Loucy (cell line): ENCODE measurements at regions not wholly inside any gene's neighbourhood (a gene's known extent, or its start where the extent isn't known, plus 50 kb on each side); places are given as distances from the start of the nearest gene placed in this dataset.

Experiments used
- H2AFZ ChIP-seq: fragments of 200-600 bp; sonication (generic); 2 replicates; pipeline ENCODE4 v1.6.0; 2016; ENCODE audit warnings: antibody characterized with exemption, mild to moderate bottlenecking, low read length, moderate library complexity
- H3F3A ChIP-seq: fragments of 200-600 bp; 2 replicates; pipeline ENCODE4 v1.6.0; 2016; ENCODE audit warnings: antibody characterized with exemption, low read depth, mild to moderate bottlenecking
- H3K27me3 ChIP-seq: fragments of 200-600 bp; sonication (generic); 2 replicates; pipeline ENCODE4 v1.6.1; 2014; ENCODE audit warnings: low read length, mild to moderate bottlenecking; ENCODE audit not compliant: insufficient read depth, poor library complexity, severe bottlenecking
- H3K36me3 ChIP-seq: fragments of 200-600 bp; sonication (generic); 2 replicates; pipeline ENCODE4 v1.6.1; 2016; ENCODE audit warnings: low read length; ENCODE audit not compliant: insufficient read depth
- H3K4me1 ChIP-seq: fragments of 200-600 bp; sonication (generic); 2 replicates; pipeline ENCODE4 v1.5.1; 2014; ENCODE audit warnings: low read length, mild to moderate bottlenecking; ENCODE audit not compliant: insufficient read depth, poor library complexity, severe bottlenecking
- H3K4me2 ChIP-seq: fragments of 200-600 bp; sonication (generic); 2 replicates; pipeline ENCODE4 v1.6.0; 2014; ENCODE audit warnings: antibody characterized with exemption, low read length, low read depth, mild to moderate bottlenecking; ENCODE audit not compliant: poor library complexity, severe bottlenecking
- H3K4me3 ChIP-seq: fragments of 200-600 bp; sonication (generic); 2 replicates; pipeline ENCODE4 v1.5.1; 2014; ENCODE audit warnings: low read length, mild to moderate bottlenecking, mixed read lengths; ENCODE audit not compliant: poor library complexity, severe bottlenecking
- H3K79me2 ChIP-seq: fragments of 200-600 bp; sonication (generic); 2 replicates; pipeline ENCODE4 v1.6.1; 2014; ENCODE audit warnings: low read length; ENCODE audit not compliant: insufficient read depth
- H3K9ac ChIP-seq: fragments of 200-600 bp; sonication (generic); 2 replicates; pipeline ENCODE4 v1.6.0; 2014; ENCODE audit warnings: mild to moderate bottlenecking, low read depth, low read length, moderate library complexity; ENCODE audit not compliant: poor library complexity, severe bottlenecking
- H3K9me2 ChIP-seq: fragments of 200-600 bp; sonication (generic); replicated peaks from 2 replicates; pipeline ENCODE4 v1.6.1; 2016; ENCODE audit warnings: low read depth, low read length, mixed read lengths
- H3K9me3 ChIP-seq: fragments of 200-600 bp; sonication (generic); 2 replicates; pipeline ENCODE4 v1.6.1; 2014; ENCODE audit warnings: mild to moderate bottlenecking, antibody characterized with exemption, low read length, low read depth; ENCODE audit not compliant: insufficient read depth
- H4K20me1 ChIP-seq: fragments of 200-600 bp; sonication (generic); 2 replicates; pipeline ENCODE4 v1.6.0; 2014; ENCODE audit warnings: antibody characterized with exemption, low read length, mild to moderate bottlenecking; ENCODE audit not compliant: insufficient read depth, poor library complexity, severe bottlenecking
- CTCF ChIP-seq: fragments of 200-600 bp; sonication (generic); conservative IDR thresholded peaks from 2 replicates; pipeline ENCODE4 v1.5.1; 2014; ENCODE audit warnings: mild to moderate bottlenecking, antibody characterized with exemption, low read length
- EZH2phosphoT487 ChIP-seq: fragments of 200-600 bp; IDR thresholded peaks from 2 replicates; pipeline ENCODE4 v1.6.1; 2018; ENCODE audit warnings: antibody characterized with exemption, mild to moderate bottlenecking, moderate library complexity, borderline replicate concordance

- H3K4me1 ChIP-seq: peaks cover 21% of the 10 kb centered on the region
- H3K27me3 ChIP-seq: no peaks in the 10 kb centered on the region
- TF ChIP-seq CTCF: no peak
- TF ChIP-seq EZH2phosphoT487: no peak
- no peaks in the 10 kb centered on the region for H3K36me3 ChIP-seq
- no peak overlapping the region for H3K4me2 ChIP-seq
- no peaks in the 10 kb centered on the region for H3K9me3 ChIP-seq
- H3F3A ChIP-seq: no peaks in the 10 kb centered on the region
- no peak overlapping the region for H3K4me3 ChIP-seq
- H3K9me2 ChIP-seq: no peaks in the 10 kb centered on the region
- H3K9ac ChIP-seq: no peak overlapping the region
- no peaks in the 10 kb centered on the region for H4K20me1 ChIP-seq
- H3K79me2 ChIP-seq: no peaks in the 10 kb centered on the region
- no peak overlapping the region for H2AFZ ChIP-seq
Measured at GRCh38 chr4:100816436-100817045, 298.7 kb upstream of the EMCN start.

- Histone ChIP-seq H3K4me2 (no peak overlapping the region), H3K36me3 (no peaks in the 10 kb centered on the region), H2AFZ (no peak overlapping the region), H3K9me2 (no peaks in the 10 kb centered on the region), H3K9ac (no peak overlapping the region), H3K27me3 (no peaks in the 10 kb centered on the region), H4K20me1 (no peaks in the 10 kb centered on the region), H3K9me3 (no peaks in the 10 kb centered on the region), H3F3A (no peaks in the 10 kb centered on the region), H3K4me3 (no peak overlapping the region), H3K79me2 (no peaks in the 10 kb centered on the region), H3K4me1 (no peaks in the 10 kb centered on the region)
- TF ChIP-seq CTCF (no peak), EZH2phosphoT487 (no peak)
Measured at GRCh38 chr4:100811046-100811445, 293.2 kb upstream of the EMCN start.

- Histone ChIP-seq H3F3A (no peaks in the 10 kb centered on the region), H3K36me3 (no peaks in the 10 kb centered on the region), H3K9me3 (no peaks in the 10 kb centered on the region), H3K9me2 (no peaks in the 10 kb centered on the region), H3K27me3 (no peaks in the 10 kb centered on the region), H4K20me1 (no peaks in the 10 kb centered on the region), H3K9ac (no peak overlapping the region), H3K4me3 (no peak overlapping the region), H3K79me2 (no peaks in the 10 kb centered on the region), H3K4me1 (no peaks in the 10 kb centered on the region), H2AFZ (no peak overlapping the region), H3K4me2 (no peak overlapping the region)
- TF ChIP-seq EZH2phosphoT487 (no peak), CTCF (no peak)
Measured at GRCh38 chr4:100809506-100809905, 291.7 kb upstream of the EMCN start.
